K562 (cell line): ENCODE measurements at regions not wholly inside any gene's neighbourhood (a gene's known extent, or its start where the extent isn't known, plus 50 kb on each side); places are given as distances from the start of the nearest gene placed in this dataset.
"Not testable (repeated sequence)": the region's sequence is repeated elsewhere in the genome, so short reads cannot be mapped to it uniquely, and the experiment has no call there.

Source experiments
- BMI1 ChIP-seq: fragments of 150-350 bp; IDR thresholded peaks from 2 replicates; pipeline ENCODE4 v1.6.1; 2014; ENCODE audit warnings: low read length
- CBFB ChIP-seq: sonication (generic); formaldehyde crosslinking; IDR thresholded peaks from 2 replicates; pipeline ENCODE4 v1.4.0; 2020; ENCODE audit warnings: mild to moderate bottlenecking, missing genetic modification reagents
- CHD2 ChIP-seq: IDR thresholded peaks from 2 replicates; pipeline ENCODE4 v1.6.1; 2011; ENCODE audit warnings: low read depth, low read length
- EP300 ChIP-seq: IDR thresholded peaks from 2 replicates; pipeline ENCODE4 v1.6.1; 2012; ENCODE audit warnings: low read length, improper control_type of control experiment
- ERF ChIP-seq: fragments of 450-650 bp; formaldehyde crosslinking; IDR thresholded peaks from 2 replicates; pipeline ENCODE4 v1.4.0; 2020; ENCODE audit warnings: mild to moderate bottlenecking, mixed read lengths
- JUN ChIP-seq, 2 experiments: sonication (generic) in 1 of 2; formaldehyde crosslinking in 1 of 2; IDR thresholded peaks; 2 replicates each; pipeline versions ENCODE4 v1.6.1 to v1.8.0; 2012 to 2022; ENCODE audit warnings: borderline replicate concordance in 2 of 2, mild to moderate bottlenecking in 2 of 2, improper control_type of control experiment in 1 of 2, low read depth in 1 of 2, low read length in 1 of 2, missing genetic modification reagents in 1 of 2
- POLR2A ChIP-seq: fragments of 450-650 bp; conservative IDR thresholded peaks from 2 replicates; pipeline ENCODE4 v1.6.1; 2016
- ZBTB1 ChIP-seq: sonication (generic); formaldehyde crosslinking; IDR thresholded peaks from 2 replicates; pipeline ENCODE4 v1.8.1; 2023; ENCODE audit warnings: missing genetic modification reagents, low read depth, mild to moderate bottlenecking, borderline replicate concordance
- ZNF668 ChIP-seq: fragments of 250-450 bp; sonication (Bioruptor Pico); IDR thresholded peaks from 2 replicates; pipeline ENCODE4 v1.8.0; 2022; ENCODE audit warnings: mild to moderate bottlenecking, inconsistent platforms

GRCh38 chr2:111457191-111457590 lies 336.5 kb downstream of the BCL2L11 start:
- TF ChIP-seq CHD2; ERF (CRISPR knock-in tag); ZNF668 (CRISPR knock-in tag); JUN (IDR thresholded peaks at IDR 0.05; ENCODE audit: borderline replicate concordance, low read depth, low read length); JUN (CRISPR knock-in tag; IDR thresholded peaks at IDR 0.05; ENCODE audit: borderline replicate concordance); POLR2A; ZBTB1; EP300; CBFB (CRISPR knock-in tag); BMI1: not testable (repeated sequence)
